ENCODE measurements at regions not wholly inside any gene's neighbourhood (a gene's known extent, or its start where the extent isn't known, plus 50 kb on each side); places are given as distances from the start of the nearest gene placed in this dataset.

DNA sequence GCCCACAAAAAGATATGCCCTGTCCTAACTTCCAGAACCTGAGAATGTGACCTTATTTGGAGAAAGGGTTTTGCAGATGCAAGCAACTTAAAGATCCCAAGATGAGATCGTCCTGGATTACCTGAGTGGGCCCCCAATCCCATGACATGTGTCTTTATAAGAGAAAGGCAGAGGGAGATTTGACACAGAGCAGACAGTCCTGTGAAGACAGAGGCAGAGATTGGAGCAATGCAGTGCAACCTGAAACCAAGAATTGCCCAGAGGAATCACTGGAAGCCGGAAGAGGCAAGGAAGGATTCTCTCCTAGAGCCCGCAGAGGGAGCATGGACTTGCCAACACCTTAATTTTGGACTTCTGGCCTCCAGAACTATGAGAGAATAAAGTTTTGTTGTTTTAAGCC, 171.5 kb downstream of the SMIM20 start:
- TF ChIP-seq, protein P1, sequence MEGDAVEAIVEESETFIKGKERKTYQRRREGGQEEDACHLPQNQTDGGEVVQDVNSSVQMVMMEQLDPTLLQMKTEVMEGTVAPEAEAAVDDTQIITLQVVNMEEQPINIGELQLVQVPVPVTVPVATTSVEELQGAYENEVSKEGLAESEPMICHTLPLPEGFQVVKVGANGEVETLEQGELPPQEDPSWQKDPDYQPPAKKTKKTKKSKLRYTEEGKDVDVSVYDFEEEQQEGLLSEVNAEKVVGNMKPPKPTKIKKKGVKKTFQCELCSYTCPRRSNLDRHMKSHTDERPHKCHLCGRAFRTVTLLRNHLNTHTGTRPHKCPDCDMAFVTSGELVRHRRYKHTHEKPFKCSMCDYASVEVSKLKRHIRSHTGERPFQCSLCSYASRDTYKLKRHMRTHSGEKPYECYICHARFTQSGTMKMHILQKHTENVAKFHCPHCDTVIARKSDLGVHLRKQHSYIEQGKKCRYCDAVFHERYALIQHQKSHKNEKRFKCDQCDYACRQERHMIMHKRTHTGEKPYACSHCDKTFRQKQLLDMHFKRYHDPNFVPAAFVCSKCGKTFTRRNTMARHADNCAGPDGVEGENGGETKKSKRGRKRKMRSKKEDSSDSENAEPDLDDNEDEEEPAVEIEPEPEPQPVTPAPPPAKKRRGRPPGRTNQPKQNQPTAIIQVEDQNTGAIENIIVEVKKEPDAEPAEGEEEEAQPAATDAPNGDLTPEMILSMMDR (IDR thresholded peaks at IDR 0.05) = no peak

DNA sequence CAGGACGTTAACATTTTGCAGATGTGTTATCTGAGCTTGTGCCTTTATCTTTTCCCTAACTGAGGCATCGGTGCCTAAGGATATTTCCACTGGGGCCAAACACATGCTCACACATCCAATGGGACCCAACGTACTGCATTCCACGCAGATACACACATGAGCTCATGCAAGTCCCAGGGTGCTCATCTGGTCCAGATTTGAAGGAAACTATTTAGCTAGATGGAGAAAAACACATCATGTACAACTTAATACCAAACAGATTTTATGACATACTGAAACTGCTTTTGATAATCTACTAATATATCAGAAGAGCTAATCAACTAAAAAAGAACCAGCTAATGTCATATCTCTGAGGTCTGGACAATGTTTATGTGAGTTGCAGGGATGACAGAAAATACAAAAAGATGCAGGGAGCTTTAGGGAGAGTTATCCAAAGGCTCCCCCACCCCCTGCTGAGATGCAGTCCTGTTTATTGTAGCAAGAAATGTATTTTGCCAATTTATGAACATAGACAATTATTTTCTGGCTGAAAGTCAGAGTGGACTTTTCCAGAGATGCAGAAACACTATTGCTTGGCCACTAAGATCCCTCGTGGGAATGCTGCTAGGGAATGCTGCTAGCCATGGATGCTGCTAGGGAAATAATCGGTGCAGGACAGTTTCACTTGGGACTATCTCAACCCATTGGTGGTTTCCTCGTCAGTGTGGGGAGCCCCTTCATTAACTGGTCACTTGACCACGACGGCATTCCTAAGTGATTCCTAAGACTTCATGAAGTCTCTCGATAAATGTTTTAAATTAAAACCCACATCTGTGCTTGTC, 172.8 kb downstream of the SMIM20 start:
- TF ChIP-seq, protein P1 (IDR thresholded peaks at IDR 0.05) = no peak

DNA sequence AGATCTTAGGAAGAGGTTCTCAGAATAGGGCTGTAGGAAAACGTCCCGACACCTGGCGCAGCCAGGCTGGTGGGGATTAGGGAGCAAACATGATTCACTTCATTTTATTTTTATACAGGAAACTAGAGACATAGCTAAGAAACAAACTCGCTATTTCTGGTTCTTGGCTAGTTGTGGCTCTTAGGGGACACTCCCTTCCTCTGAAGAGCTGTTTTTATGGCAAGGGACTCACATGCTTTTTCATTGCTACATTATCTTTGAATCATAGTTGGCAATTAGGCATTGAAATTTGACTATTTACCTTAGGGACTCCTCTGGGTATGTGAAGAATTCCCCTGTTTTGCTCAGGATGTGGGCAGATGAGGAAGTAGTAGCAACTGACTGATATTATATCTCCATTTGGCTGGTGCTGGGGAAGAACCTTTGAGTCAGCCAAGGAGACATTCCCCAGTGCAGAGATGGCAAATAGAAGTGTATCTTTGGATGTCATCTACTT, 174.5 kb downstream of the SMIM20 start:
- TF ChIP-seq, protein P1 (IDR thresholded peaks at IDR 0.05) = no peak

DNA sequence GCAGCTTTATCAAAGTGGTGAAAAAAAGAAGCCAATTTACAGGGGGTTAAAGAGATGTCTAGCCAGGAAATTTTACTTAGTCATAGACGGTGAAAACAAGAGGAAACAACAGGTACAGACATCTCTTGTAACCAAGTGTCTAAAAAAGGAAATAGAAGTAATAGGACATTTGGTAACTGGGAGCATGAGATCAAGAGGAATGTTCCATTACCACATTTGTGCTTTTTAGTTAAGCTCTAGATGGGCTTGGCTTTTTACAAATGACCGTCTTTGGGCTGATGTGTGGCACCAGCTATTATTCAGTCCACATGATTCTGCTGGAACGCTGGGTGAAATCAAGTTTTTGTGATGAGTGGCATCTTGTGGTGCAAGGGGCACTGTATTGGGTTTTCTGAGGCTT, 179.5 kb downstream of the SMIM20 start:
- TF ChIP-seq, protein P1 (IDR thresholded peaks at IDR 0.05) = no peak

DNA sequence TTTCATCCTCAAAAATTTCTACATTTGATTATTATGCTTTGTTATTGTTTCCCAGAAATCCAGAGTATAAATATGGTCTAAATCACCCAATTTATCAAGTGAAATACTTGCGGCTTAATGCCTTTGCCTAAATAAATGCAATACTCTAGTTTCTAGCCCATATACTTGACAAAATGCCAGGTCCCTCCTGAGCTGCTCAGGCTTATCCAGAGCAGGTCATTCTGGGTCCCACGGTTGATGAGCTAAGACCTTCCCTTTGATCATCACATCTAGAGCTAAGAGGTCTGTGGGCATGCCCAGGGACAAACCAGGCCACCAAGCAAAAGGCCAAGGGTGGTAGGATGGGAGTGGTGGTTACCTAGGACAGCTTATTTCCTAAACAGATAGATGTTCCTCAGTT, 180.1 kb downstream of the SMIM20 start:
- TF ChIP-seq, protein P1 (IDR thresholded peaks at IDR 0.05) = no peak

DNA sequence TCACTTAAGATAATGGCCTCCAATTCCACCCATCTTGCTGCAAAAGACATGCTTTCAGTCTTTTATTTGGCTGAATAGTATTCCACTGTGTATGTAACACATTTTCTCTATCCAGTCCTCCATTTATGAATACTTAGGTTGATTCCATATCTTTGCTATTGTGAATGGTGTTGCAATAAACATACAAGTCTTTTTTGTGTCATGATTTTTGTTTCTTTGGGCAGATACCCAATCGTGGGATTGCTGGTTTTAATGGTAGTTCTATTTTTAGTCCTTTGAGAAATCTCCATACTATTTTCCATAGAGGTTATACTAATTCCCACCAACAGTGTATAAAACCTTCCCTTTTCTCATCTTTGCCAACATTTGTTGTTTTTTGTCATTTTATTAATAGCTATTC, 180.9 kb downstream of the SMIM20 start:
- TF ChIP-seq, protein P1 (IDR thresholded peaks at IDR 0.05) = no peak

DNA sequence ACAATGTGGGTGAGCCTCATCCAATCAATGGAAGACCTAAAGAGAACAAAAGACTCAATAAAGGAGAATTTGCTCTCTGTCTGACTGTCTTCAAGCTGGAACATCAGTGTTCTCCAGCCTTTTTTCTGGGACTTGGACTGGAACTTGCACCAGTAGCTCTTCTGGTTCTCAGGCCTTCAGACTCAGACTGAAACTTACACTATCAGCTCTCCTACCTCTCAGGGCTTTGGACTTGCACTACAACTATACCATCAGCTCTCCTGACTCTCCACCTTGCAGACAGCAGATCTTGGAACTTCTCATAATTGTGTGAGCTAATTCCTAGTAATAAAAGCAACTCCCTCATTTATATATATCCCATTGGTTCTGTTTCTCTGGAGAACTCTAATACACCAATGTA, 185.9 kb downstream of the SMIM20 start:
- TF ChIP-seq, protein P1 (IDR thresholded peaks at IDR 0.05) = no peak
